GM03348 (cell line): ENCODE measurements at regions not wholly inside any gene's neighbourhood (a gene's known extent, or its start where the extent isn't known, plus 50 kb on each side); places are given as distances from the start of the nearest gene placed in this dataset.

Experiments used
- DNase-seq: peaks from one replicate; pipeline ENCODE4 v3.0.0; 2012; ENCODE audit warnings: low spot score

GRCh38 chr1:175865041-175865766 is 121.8 kb upstream of the TNR start:
- DNase-seq = no peak

DNA sequence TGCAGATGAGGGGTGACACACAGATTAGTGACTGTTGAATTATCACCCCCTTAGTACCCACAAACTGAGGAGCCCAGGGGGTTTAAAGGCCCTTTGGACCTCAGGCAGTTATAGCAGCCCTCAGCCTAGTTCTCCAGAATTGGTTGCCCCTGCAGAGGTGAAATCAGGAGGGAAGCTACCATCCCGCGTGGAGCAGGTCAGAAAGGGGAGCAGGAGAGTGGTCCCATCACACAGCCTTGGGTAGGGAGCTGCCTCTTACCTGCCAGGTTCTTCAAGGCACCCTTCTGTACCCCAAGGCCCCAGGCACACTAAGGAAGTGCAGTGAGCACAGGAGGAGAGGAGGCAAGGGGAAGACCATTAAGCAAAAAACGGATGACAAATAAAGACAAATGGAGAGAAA is 121.2 kb upstream of the TNR start:
- no peak for DNase-seq

GRCh38 chr1:175864183-175864582 is 120.8 kb upstream of the TNR start:
- DNase-seq = no peak

DNA sequence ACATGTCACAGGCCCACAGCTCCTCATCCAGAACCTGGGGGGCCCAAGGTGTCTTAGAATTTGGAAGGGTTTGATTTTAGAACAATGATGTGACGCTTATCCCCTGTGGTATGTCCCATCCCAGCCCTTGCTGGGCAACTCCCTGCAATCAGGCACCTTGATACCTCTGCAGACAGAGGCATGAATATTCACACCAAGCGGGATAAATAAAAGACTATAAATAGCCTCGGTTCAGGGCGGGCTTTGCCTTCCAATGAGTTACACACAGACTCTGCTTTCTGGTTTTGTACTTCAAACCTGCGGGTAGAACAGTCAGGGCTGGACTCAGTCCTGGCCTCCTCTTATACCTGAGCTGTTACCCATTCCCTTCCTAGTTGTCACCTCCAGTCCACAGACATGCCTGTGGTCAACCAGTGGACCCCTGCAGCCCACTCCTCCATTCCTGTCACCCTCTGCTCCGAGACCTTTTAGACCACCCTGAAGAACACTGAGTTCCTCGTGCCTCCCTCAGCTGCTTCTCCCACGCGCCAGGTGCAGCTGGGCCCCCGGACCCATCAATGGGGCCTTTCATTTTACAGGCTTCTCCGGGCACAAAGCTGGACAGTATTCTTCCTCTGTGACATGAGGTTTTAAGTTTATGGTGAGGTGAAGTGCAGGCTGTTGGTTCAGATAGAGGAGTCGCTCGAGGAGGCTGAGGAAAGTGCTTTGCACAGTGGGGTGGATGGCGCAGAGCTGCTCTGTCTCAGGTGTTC is 120.1 kb upstream of the TNR start:
- DNase-seq = no peak

DNA sequence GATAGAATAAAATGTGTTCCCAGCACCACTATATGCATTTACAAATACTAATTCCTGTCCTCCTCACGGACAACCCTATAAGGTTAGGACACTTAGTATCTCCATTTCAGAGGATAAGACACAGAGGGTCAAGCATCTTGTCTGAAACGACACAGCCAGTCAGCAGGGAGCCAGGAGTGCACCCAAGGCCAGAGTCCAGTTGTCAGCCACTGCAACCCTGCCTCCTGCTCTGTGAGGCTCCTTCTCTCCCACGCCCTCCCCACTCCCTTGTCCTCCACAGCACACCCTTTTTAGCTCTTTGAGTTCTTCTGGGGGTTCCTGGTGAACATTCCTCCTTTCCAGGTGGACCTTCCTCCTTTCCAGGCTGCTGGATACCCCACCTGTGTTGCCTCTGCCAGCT is 119.0 kb upstream of the TNR start:
- no peak for DNase-seq

DNA sequence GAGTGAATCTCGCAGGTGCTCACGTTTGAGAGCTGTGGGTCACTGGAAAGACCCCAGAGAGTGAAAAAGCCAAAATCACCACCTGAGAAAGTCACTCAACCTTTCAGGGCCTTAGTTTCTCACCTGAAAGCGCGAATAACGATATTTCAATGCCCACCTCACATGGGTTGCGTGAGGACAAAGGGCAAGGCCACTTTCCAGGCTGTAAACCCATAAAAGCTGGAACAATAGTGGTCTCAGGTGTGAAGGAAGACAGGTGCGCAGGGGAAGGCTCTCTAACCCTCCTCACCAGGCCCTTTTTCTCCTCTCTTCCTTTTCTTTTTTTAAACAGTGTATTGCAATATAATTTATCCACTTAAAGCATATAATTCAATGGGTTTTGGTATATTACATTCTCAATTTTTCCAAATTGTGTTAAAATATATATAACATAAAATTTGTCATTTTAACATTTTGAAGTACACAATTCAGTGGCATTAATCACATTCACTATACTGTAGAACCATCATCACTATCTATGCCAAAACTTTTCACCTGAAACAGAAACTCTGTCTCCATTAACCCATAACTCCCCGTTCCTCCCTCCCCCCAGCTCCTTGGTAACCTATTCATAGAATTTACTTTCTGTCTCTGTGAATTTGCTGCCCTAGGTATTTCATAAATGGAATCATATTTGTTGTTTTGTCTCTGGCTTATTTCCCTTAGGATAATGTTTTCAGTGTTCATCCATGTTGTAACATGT is 118.4 kb upstream of the TNR start:
- DNase-seq = no peak

GRCh38 chr1:175857756-175858155 is 114.4 kb upstream of the TNR start:
- DNase-seq = no peak

GRCh38 chr1:175853681-175854080 is 110.3 kb upstream of the TNR start:
- DNase-seq = no peak

GRCh38 chr1:175851749-175852148 is 108.4 kb upstream of the TNR start:
- DNase-seq = no peak

DNA sequence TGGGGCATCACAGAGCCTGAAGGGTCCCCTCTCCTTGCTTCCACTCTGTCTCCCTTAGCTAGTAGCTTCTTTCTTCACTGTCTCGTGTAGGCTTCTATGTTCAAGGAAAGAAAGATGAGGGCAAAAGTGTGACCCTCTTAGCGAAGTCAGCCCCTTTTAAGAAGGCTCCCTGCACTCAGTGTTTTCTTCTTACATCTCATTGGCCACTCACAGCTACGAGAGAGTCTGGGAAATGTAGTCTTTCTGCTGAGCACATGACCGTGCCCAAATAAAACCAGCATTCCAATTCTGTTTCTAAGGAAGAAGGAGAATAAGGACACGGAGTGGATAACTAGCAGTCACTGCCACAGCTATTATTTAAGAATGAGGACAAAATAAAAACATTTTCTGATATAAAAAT is 104.9 kb upstream of the TNR start:
- no peak for DNase-seq

- DNase-seq = no peak
Observed at GRCh38 chr1:175845985-175846384, 102.6 kb upstream of the TNR start.

DNA sequence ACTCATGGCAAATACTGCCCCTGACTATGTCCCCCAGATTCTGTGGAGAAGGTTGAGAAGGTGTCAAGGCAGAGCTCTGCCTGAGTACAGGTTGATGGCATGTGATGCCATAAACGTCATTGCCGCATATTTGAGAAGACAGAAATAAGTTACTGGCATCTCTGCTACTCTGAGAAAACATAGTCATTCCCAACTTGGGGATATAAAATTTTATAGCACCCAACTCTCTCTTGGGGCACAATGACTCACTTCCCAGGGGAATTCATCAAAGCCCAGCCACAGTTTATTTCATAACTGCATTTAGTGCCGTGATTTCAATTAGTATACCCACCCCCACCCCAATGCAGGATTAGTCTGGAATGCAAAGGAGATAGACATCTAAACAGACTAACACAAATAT is 101.9 kb upstream of the TNR start:
- DNase-seq = no peak

DNA sequence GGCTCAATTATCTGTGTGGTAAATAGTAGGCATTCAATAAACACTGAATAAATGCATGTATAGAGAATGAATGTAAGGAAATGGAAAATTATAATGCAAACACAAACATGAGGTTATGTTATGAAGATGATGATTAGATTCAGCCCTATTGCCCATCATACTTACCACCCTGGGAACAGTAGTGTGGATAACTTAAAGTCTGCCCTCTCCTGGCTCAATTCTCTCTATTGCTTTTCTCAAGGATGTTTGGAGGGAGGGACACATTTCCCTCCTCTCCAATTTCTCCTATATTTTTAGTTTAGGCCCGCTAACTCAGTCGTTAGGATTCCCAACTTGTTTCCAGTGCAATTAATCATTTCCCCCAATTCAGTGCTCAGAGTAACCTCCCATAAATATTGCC is 101.5 kb upstream of the TNR start:
- DNase-seq = no peak

DNA sequence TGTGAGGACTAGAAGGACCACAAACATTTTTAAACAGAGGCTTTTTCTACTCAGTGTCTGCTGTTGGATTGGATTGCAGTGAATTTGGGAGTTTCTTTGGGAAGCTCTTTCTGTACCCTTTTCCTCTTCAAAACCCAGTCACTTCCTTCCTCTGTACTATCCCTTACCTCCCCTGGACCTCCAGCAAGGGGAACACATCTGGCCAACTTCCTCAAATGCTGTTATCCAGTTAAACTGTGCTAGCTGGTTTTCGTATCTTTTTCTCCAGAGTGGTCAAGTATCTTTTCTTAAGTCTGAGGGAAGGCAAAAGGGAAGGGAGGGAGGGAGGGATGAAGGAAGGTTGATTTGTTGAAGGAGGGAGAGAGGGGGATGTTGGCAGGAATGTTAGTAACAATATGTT is 99.2 kb upstream of the TNR start:
- no peak for DNase-seq

GRCh38 chr1:175841738-175842187 is 98.4 kb upstream of the TNR start:
- no peak for DNase-seq

GRCh38 chr1:175840787-175841186 is 97.4 kb upstream of the TNR start:
- DNase-seq = no peak

DNA sequence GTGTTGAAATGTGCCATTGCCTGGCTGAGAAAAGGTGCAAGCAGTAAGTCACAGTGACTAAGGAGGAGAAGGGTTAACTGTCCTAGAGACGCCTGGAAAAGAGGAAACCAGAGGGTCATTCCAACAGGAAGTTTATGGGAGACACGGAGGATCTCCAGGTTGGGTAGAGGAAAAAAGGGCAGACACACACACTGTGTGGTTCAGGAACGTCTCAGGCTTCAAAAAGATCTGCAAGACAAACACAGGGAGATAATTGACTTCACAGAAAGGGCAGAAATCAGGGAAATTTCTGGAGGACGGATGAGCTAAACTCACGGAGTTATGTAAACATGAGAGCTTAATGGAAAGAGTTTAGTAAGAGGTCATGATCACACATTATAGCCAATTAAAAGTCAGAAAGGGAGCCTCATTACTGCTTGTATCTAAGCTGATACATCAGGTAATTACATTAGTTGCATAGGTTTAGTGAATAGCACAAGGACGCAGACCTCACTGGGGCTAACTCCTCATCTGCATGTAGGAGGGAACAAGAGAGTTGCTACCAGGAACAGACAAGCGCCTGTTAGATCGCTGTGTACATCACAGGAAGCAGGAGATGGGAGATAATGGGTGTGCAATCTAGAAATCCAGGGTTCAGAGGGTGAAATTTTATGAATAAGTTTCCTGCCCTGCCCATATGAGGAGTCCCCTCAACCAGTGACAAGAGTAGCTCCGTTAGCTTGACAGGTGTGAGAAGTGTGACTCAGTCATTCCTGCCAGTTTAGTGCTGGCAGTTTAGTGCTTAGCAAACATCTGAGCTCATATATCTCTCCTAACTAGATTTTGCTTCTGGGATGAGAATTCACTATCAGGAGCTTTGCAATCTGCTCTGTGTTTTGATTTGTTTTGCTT is 96.6 kb upstream of the TNR start:
- DNase-seq = no peak

GRCh38 chr1:175834597-175834996 is 91.2 kb upstream of the TNR start:
- no peak for DNase-seq

DNA sequence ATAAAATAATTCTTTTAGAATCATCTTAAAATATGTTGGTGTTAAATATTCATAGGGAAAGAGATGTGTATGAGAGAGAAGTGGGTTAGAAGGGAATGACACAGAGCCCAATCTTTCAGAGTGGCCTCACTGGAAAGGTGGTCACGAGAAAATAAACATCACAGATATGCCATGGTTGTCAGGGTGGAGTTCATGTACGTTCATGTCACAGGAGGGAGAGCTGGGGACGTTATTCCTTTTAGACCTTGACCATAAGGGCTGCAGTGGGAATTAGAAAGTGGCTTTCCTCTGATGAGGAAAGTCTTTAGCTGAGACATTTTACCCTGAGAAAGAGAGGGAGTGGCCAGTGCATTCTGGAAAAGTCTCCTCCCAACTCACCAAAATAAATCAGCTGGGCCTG is 90.6 kb upstream of the TNR start:
- no peak for DNase-seq

GRCh38 chr1:175833502-175833901 is 90.1 kb upstream of the TNR start:
- no peak for DNase-seq

GRCh38 chr1:175830500-175830899 is 87.1 kb upstream of the TNR start:
- DNase-seq = no peak

DNA sequence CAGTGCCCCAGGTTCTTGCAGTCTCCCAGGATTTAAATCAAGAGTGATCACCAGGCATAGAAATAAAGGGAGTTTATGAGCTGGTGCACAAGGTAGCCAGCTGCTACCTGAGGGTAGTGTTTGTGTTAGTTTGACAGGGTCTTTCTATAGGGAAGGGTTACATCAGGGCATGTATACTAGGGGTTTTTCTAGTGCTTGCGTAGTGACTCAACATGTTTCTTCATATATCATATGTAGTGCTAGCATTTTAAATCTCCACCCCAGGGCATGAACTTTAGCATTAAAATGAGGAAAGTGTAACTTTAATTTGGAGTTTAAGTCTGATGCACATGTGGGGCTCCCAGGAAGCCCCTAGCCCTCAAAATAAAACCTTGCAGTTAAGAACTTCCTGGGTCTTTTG is 86.5 kb upstream of the TNR start:
- no peak for DNase-seq
